ENCODE measurements at regions not wholly inside any gene's neighbourhood (a gene's known extent, or its start where the extent isn't known, plus 50 kb on each side); places are given as distances from the start of the nearest gene placed in this dataset.
"Not testable (repeated sequence)": the region's sequence is repeated elsewhere in the genome, so short reads cannot be mapped to it uniquely, and the experiment has no call there.

DNA sequence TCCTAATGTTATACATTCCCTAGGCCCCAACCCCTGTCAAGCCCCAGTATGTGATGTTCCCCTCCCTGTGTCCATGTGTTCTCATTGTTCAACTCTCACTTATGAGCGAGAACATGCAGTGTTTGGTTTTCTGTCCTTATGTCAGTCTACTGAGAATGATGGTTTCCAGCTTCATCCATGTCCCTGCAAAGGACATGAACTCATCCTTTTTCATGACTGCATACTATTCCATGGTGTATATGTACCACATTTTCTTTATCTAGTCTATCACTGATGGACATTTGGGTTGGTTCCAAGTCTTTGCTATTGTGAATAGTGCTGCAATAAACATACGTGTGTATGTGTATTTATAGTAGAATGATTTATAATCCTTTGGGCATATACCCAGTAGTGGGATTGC lies 605.4 kb upstream of the BRINP3 start:
- not testable (repeated sequence) for H3K4me3 ChIP-seq (ENCODE audit: low read length); DNase-seq (ENCODE audit: low read depth, low spot score)

DNA sequence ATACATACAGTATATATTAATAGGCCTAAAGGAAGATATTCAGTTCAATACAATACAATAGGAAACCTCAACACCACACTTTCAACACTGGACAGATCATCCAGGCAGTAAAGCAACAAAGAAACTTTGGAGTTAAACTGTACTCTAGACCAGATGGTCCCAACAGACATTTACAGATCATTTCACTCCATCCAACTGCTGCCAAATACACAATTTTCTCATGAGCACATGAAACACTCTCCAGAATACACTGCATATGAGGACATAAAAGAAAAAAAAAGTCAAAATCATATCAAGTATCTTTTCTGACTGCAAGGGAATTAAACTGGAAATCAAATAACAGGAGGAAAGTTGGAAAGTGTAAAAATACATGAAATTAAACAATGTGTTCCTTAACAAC lies 607.5 kb upstream of the BRINP3 start:
- no peak for DNase-seq (ENCODE audit: low read depth, low spot score)
- no peak overlapping the region for H3K4me3 ChIP-seq (ENCODE audit: low read length)

DNA sequence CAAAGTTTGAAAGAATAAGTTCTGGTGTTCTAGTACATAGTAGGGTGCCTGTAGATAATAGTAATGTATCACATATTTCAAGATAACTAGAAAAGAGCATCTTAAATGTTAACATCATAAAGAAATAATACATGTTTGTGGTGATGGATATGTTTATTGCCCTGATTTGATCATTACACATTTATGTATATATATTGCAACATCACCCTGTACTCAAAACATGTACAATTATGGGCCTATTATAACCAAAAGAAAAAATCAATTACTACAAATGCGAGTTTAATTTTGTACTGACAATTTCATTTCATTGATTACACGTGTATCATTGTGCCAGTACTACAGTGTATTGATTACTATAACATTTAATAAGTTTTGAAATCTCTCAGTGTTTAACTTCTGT lies 609.2 kb upstream of the BRINP3 start:
- DNase-seq (ENCODE audit: low read depth, low spot score): no peak
- no peak overlapping the region for H3K4me3 ChIP-seq (ENCODE audit: low read length)

DNA sequence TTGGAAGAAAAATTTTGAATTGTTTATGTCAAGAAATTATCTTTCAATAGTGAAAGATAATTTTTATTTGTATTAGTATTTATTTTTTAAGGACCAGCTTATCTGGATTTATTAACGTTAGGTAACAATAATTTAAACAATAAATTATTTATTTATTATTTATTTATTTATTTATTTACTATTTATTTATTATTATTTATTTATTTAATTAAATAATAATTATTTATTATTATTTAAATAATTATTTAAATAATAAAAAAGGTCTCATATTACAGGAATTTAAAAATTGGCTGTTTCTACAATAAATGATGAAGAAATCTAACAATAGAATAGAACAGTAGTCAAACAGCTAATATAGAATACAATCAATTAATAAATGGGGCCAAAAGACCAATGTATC lies 618.7 kb upstream of the BRINP3 start:
- H3K4me3 ChIP-seq (ENCODE audit: low read length): no peak overlapping the region
- DNase-seq (ENCODE audit: low read depth, low spot score): no peak

DNA sequence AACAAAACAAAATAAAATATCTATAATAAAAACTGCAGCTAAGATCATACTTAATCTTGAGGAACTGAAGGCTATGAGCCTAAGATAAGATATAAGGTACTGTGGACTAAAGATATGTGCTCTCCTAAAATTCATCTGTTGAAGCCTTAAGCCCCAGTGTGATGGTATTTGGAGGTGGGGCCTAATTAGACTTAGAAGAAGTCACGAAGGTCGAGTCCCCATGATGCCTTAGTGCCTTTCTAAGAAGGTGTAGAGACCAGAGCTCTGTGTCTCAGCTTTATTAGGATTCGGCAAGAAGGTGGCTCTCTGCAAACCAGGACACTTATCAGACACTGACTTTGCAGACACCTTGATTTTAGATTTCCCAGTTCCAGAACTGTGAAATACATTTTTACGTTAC lies 622.0 kb upstream of the BRINP3 start:
- no peak overlapping the region for H3K4me3 ChIP-seq (ENCODE audit: low read length)
- no peak for DNase-seq (ENCODE audit: low read depth, low spot score)

DNA sequence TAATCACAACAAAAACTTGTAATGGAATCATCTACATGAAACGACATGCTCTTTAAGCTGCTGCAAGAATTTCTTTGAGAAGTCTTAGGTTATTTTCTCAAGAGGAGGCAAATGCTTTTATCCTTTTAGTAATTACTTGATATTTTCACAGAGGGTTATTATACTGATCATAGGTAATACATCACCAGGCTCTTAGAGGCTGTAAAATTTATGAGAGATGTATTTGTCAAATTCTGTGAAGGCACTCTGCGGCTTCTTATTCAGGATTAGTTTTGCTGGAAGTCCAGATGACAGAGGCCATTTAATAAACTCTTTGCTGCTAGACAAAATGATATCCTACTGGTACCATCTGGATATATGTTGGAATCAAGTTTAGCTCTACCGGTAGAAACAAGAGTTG lies 624.3 kb upstream of the BRINP3 start:
- no peak overlapping the region for H3K4me3 ChIP-seq (ENCODE audit: low read length)
- DNase-seq (ENCODE audit: low read depth, low spot score): no peak

DNA sequence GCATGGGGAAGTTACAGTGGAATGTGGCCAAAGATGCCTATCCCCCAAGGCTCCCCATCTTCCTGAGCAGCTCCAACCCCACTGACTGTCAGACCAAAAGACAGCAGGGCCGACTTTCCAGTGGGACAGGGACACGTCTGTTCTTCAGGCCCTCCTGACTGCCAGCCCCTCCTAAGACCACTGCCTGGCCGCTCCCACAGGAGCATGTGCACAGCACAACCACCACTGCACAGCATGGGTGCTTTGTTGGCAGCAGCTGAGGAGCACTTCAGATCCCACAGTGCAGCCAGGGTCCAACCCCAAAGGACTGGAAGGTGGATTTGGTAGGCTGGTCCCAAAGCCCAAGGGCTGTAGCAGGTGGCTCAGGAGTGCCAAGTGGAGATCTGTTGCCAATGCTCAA lies 648.3 kb upstream of the BRINP3 start:
- no peak overlapping the region for H3K4me3 ChIP-seq (ENCODE audit: low read length)
- DNase-seq (ENCODE audit: low read depth, low spot score): no peak

DNA sequence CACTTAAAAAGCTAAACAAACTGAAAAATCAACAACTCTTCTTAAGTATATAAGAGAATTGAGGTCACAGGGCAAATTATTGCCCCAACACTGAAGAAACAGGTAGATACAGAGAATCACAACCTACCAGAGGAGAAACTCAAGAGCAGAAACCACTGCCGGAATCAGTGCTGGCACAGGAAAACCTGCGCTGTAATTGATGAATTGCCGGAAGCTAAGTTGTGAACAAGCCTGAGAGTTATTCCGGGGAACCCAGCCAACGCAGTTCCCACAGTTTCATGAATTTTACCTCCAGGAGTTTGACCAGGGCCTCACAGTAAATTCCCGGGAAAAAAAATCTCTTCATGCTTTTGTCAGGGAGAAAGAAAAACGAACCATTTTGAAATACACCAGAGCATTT lies 657.1 kb upstream of the BRINP3 start:
- H3K4me3 ChIP-seq (ENCODE audit: low read length): no peak overlapping the region
- DNase-seq (ENCODE audit: low read depth, low spot score): no peak

DNA sequence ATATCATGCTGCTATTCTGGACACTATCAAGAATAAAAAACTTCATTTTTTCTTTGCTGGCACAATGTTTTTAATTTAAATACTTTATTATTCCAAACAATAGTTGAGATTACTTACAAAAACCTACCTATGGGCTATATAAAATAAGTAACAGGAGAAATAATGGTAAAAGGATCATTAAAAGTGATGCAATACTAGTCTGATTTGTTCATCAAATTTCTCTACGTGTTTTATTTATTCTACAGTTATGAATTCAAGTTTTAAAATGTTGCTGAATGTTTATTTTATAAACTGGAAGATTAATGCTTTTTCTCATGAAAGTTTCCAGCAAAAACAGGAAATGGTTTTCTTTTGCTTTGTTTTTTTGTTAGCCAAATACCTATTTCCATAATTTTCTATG lies 662.4 kb upstream of the BRINP3 start:
- no peak overlapping the region for H3K4me3 ChIP-seq (ENCODE audit: low read length)
- DNase-seq (ENCODE audit: low read depth, low spot score): no peak

DNA sequence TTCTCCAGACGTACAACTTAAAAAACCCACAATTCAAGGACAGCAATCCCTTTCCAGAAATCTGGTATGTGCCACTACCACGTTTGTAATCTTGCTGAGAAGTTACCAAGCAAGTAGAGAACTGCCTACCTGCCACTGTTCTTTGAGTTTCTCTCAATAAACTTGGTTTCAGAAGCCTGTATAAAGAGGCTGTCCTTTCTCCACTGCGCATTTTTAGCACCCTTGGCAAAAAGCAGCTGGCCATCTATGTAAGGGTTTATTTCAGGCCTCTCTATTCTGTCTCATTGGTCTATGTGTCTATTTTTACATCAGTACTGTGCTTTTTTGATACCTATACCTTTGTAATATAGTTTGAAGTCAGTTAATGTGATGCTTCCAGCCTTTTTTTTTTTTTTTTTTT lies 665.1 kb upstream of the BRINP3 start:
- DNase-seq (ENCODE audit: low read depth, low spot score): no peak

DNA sequence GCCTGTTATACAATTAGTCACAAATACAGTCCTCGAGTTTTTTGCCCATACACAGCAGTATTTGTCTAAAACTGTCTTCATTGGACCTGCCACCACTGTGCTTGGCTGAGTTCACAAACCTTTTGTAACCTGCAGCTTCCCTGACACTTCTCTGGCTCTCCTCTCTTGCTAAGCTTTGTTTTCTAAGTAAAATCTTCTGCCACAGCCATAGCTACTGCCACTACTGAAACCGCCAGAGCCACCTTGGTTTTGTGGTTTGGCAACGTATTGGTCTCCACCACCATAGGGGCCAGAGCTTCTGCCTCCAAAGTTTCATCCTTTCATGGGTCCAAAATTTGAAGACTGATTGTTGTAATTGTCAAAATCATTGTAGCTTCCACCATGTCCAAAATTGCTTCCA lies 668.2 kb upstream of the BRINP3 start:
- DNase-seq (ENCODE audit: low read depth, low spot score): no peak
- no peak overlapping the region for H3K4me3 ChIP-seq (ENCODE audit: low read length)

More for the DNA sequence above, 665.1 kb upstream of the BRINP3 start:
- H3K4me3 ChIP-seq (ENCODE audit: low read length): no peak overlapping the region

DNA sequence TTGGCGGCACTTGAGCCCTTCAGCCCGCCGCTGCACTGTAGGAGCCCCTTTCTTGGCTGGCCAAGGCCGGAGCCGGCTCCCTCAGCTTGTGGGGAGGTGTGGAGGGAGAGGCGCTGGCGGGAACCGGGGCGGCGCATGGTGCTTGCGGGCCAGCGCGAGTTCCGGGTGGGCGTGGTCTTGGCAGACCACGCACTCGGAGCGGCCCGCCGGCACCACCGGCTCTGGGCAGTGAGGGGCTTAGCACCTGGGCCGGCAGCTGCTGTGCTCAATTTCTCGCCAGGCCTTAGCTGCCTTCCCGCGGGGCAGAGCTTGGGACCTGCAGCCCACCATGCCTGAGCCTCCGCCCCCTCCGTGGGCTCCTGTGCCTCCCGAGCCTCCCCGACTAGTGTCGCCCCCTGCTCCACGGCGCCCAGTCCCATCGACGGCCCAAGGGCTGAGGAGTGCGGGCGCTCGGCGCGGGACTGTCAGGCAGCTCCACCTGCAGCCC lies 673.7 kb upstream of the BRINP3 start:
- DNase-seq (ENCODE audit: low read depth, low spot score): no peak

DNA sequence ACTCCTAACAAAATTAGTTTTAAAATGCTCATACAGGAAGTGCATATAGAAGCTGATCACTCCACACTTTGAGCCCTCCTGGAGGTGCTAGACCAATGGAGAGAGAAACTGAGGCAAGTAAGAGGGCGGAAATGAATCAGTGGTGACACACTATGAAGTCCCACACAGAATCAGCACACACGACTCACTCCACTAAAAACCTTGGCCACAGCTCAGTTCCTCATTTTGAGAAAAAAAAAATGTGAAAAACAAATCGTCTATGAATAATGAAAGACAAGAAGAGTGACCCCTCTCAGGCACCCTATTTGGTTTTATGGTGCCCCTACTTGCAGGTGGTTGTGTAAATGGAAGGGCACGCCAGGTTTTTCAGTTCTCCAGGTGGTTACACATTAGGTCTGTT lies 675.1 kb upstream of the BRINP3 start:
- no peak overlapping the region for H3K4me3 ChIP-seq (ENCODE audit: low read length)
- no peak for DNase-seq (ENCODE audit: low read depth, low spot score)

More for the DNA sequence above, 673.7 kb upstream of the BRINP3 start:
- H3K4me3 ChIP-seq (ENCODE audit: low read length): no peak overlapping the region

DNA sequence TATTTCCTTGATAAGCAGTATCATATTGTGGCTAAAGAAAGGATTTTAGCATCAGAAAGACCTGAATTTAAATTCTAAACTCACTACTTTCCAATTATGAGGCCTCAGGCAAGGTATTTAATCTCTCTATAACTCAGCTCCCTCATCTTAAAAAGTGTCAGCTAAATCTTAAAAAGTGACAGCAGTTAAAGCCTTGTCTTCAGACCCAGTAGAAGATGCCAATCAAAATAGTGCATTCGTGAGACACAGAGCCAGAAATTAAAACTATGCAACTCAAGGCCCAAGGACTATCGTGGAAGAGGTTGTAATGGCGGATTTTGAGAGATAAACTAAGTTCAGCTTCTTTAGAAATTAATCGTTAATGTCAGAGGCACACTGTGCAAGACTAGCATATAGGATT lies 677.5 kb upstream of the BRINP3 start:
- no peak for DNase-seq (ENCODE audit: low read depth, low spot score)
- no peak overlapping the region for H3K4me3 ChIP-seq (ENCODE audit: low read length)

DNA sequence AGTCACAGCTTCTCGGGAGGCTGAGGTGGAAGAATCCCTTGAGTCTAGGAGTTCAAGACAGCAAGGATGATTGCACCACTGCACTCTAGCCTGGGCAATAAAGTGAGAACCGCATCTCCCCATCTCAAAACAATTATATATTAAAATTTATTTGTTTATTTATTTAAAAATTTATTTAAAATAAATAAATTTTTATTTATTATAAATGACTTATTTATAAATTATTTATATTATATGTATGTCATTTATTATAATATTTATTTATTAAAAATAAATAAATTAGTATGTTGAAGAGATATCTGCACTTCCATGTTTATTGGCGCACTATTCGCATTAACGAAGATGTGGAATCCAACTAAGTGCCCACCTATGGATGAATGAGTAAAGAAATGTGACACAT lies 683.2 kb upstream of the BRINP3 start:
- no peak overlapping the region for H3K4me3 ChIP-seq (ENCODE audit: low read length)
- DNase-seq (ENCODE audit: low read depth, low spot score): no peak

DNA sequence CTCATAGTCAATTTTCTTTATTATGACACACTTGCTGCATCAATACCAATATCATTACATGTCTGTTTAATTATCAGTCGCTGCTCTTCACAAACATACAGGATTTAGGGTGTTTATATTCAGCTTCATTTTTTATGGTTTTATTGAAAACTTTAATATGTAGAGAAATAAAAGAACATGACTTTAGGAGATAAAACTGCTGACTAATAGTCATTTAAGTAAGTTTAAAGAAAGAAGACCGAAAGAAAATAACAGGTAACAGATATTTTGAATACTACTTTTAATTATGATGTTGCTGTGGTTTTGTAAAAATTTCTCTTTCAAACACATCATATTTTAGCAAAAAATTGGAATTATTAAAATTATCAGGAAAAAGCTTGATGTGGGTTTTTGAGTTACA lies 685.1 kb upstream of the BRINP3 start:
- no peak for DNase-seq (ENCODE audit: low read depth, low spot score)
- no peak overlapping the region for H3K4me3 ChIP-seq (ENCODE audit: low read length)

DNA sequence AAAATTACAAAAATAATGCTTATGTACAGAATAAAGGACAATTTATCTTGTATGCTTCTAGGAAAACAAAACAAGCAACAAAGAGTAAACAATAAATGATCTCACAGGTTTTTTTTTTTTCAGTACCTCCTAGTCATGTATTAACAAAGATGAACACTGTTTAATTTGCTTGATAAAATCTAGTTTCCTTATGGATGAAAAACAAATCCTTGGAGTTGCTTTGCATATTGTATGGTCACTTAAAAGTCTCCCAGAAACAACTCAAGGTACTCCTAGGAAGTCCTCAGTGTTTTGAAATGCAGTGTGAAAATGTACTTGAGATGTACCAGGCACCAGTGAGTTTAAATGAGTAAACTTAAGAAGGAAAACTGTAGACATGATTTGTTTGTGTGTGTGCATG lies 686.0 kb upstream of the BRINP3 start:
- no peak overlapping the region for H3K4me3 ChIP-seq (ENCODE audit: low read length)
- no peak for DNase-seq (ENCODE audit: low read depth, low spot score)

DNA sequence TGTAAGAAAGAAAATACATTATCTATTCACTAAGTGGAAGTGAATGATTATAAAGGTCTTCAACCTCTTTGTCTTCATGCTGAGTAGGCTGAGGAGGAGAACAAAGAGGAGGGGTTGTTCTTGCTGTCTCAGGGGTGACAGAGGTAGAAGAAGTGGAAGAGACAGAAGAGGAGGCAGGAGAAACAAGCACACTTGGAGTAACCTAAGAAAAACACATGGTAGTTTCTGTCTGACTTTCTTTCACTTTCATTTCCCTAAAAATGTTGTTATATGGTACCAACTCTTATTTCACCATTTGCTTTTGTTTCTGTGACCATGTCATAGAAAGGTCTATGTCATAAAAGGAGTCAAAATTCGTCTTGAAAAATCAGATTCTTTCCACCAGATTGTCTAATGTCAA lies 696.6 kb upstream of the BRINP3 start:
- no peak for DNase-seq (ENCODE audit: low read depth, low spot score)
- no peak overlapping the region for H3K4me3 ChIP-seq (ENCODE audit: low read length)

DNA sequence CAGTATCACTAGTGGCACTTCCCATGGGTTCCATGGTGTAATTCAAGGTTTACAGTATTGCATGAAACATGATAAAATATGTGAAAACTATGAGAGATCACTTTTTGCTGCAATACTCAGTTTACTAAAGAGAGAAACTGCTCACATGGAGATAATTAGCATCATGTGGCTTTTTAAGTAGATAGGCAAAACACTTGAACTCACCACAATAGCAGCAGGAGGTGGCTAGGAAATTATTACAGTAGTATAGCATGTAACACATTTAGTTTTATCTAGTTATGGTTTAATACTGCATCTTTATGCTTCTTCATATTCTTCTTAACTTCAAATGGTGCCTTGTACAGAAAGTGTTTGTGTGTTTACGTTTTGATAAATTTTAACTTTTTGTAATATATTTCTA lies 698.5 kb upstream of the BRINP3 start:
- H3K4me3 ChIP-seq (ENCODE audit: low read length): no peak overlapping the region
- DNase-seq (ENCODE audit: low read depth, low spot score): no peak

DNA sequence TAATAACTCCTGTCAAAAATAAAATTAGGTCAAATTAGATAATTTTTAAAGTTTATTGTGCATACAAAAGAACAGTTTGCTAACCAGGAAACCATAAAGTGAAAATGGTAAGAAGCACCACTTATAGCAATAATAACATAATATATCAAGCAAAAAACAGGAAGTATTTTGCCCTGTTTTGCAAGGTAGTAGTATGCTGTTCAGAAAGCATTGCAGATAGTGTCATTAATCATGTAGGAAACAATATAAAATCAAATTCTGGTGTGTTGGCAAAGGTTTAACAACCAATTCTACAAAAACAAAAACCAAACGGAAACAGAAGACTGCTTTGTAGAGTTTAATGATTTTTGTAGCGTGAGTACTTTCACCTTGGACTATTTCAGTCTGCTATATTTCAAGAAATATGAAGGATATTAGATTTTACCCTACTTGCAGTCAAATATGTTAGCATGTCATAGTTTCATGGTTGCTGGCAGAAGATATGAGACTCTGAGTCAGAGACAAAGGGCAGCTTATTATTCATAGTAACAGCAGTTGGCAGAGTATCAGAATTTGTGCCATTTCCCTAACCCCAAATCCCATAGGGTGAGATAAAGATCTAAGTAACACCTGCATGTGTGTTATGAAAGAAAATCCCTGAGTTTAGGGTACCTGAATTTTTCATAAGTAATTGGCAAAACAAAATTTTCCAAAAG lies 729.0 kb upstream of the BRINP3 start:
- DNase-seq (ENCODE audit: low read depth, low spot score): no peak
- no peak overlapping the region for H3K4me3 ChIP-seq (ENCODE audit: low read length)

DNA sequence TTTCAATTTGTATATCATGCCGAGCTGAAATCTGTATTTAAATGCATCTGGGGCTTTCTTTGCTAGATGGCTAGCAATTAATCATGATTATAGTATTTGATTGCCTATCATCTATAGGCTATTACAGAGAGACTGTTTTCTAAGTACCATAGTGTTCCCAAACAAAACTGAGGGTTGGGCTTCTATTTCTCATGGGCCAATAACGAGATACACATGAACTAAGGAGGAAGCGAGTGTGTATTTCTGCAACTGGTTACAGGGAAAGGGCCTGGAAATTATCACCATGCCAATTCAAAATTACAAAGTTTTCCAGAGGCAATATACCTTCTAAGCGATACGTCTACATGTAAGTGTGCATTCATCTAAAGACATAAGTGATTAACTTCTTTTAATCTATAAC lies 744.5 kb upstream of the BRINP3 start:
- H3K4me3 ChIP-seq (ENCODE audit: low read length): no peak overlapping the region
- DNase-seq (ENCODE audit: low read depth, low spot score): no peak

DNA sequence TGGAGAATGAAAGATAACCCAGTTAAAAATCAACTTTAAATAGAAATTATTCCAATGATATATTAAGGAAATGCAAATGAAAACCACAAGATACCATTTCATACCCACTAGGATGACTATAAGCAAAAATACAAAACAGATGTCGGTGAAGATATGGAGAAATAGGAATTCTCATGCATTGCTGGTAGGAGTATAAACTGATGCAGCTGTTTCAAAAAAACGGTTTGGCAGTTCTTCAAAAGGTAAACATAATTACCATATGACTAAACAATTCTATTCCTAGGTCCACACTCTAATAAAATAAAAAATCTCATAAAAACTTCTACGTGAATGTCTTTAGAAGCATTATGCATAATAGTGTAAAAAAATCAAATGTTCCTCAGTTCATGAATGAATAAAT lies 763.3 kb upstream of the BRINP3 start:
- DNase-seq (ENCODE audit: low read depth, low spot score): no peak
- no peak overlapping the region for H3K4me3 ChIP-seq (ENCODE audit: low read length)
